Tibial nerve (tissue), 4 donors: ENCODE measurements at regions not wholly inside any gene's neighbourhood (a gene's known extent, or its start where the extent isn't known, plus 50 kb on each side); places are given as distances from the start of the nearest gene placed in this dataset.

Source experiments
- CTCF ChIP-seq, 5 experiments: fragments of 200-600 bp in 3 of 5; fragments of 450-650 bp in 2 of 5; sonication (generic) in 3 of 5; IDR thresholded peaks; one replicate each; pipeline ENCODE4 v1.5.1; 2016 to 2019; ENCODE audit warnings: antibody characterized with exemption in 5 of 5, mild to moderate bottlenecking in 3 of 5, moderate library complexity in 2 of 5
- EP300 ChIP-seq, 2 donors: sonication (generic); formaldehyde crosslinking; IDR thresholded peaks; one replicate each; pipeline ENCODE4 v1.6.1; 2017; ENCODE audit warnings: antibody characterized with exemption in 2 of 2, mild to moderate bottlenecking in 1 of 2

- TF ChIP-seq CTCF (IDR thresholded peaks at IDR 0.05) (no peak), EP300 (IDR thresholded peaks at IDR 0.05) (no peak)
Measured at GRCh38 chr12:127158385-127159061, 1108.4 kb upstream of the TMEM132C start.
